ENCODE measurements at regions not wholly inside any gene's neighbourhood (a gene's known extent, or its start where the extent isn't known, plus 50 kb on each side); places are given as distances from the start of the nearest gene placed in this dataset.

DNA sequence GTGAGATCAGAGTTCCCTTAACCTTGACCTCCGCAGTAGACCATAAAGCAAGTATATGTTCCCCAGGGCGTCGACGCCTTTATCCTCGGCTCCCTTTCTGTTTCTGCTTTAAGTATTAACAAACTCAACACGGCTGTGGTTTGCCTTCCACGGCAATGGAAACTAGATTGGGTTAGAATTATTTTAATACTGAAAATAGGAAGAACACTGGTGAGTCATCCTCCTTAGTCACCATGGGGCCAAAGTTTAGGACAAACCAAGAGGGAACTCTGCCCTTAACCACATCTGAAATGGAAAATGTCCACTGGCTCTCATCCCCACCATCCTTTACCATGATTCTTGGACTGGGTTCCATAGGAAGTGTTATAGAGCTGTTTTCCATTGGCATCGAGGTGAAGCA is 386.1 kb downstream of the ACTL7B start:
- Histone ChIP-seq H3K4me1 (ENCODE audit: control insufficient read depth in 4 of 4, insufficient read depth in 4 of 4, low read length in 3 of 4) (no peaks in the 10 kb centered on the region), H3K27me3 (ENCODE audit: control insufficient read depth in 4 of 4, insufficient read depth in 4 of 4, low read length in 3 of 4) (peaks cover 0 to 1% (median 0%) of the 10 kb centered on the region in 4 donors), H3K36me3 (ENCODE audit: control insufficient read depth in 4 of 4, insufficient read depth in 3 of 4, low read depth in 1 of 4, low read length in 3 of 4) (no peaks in the 10 kb centered on the region), H3K9me3 (ENCODE audit: control insufficient read depth in 4 of 4, low read length in 3 of 4) (no peaks in the 10 kb centered on the region), H3K27ac (ENCODE audit: low read depth in 1 of 2, low read length in 2 of 2) (no peak overlapping the region), H3K4me3 (ENCODE audit: low read depth in 1 of 3, low read length in 3 of 3) (no peak overlapping the region), H3K9ac (ENCODE audit: low read depth in 1 of 2, low read length in 2 of 2) (no peak overlapping the region)
- TF ChIP-seq SP1 (IDR thresholded peaks at IDR 0.05) (no peak), TAF1 (conservative IDR thresholded peaks at IDR 0.05) (no peak), FOXA2 (IDR thresholded peaks at IDR 0.05) (no peak), RAD21 (IDR thresholded peaks at IDR 0.05) (no peak), HNF4G (IDR thresholded peaks at IDR 0.05) (no peak), RXRA (IDR thresholded peaks at IDR 0.05) (no peak), YY1 (IDR thresholded peaks at IDR 0.05) (no peak)
- TF ChIP-seq, protein P1, sequence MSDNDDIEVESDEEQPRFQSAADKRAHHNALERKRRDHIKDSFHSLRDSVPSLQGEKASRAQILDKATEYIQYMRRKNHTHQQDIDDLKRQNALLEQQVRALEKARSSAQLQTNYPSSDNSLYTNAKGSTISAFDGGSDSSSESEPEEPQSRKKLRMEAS (IDR thresholded peaks at IDR 0.05) = no peak
- TF ChIP-seq, protein P2, sequence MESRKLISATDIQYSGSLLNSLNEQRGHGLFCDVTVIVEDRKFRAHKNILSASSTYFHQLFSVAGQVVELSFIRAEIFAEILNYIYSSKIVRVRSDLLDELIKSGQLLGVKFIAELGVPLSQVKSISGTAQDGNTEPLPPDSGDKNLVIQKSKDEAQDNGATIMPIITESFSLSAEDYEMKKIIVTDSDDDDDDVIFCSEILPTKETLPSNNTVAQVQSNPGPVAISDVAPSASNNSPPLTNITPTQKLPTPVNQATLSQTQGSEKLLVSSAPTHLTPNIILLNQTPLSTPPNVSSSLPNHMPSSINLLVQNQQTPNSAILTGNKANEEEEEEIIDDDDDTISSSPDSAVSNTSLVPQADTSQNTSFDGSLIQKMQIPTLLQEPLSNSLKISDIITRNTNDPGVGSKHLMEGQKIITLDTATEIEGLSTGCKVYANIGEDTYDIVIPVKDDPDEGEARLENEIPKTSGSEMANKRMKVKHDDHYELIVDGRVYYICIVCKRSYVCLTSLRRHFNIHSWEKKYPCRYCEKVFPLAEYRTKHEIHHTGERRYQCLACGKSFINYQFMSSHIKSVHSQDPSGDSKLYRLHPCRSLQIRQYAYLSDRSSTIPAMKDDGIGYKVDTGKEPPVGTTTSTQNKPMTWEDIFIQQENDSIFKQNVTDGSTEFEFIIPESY (IDR thresholded peaks at IDR 0.05) = no peak
- TF ChIP-seq, protein P3, sequence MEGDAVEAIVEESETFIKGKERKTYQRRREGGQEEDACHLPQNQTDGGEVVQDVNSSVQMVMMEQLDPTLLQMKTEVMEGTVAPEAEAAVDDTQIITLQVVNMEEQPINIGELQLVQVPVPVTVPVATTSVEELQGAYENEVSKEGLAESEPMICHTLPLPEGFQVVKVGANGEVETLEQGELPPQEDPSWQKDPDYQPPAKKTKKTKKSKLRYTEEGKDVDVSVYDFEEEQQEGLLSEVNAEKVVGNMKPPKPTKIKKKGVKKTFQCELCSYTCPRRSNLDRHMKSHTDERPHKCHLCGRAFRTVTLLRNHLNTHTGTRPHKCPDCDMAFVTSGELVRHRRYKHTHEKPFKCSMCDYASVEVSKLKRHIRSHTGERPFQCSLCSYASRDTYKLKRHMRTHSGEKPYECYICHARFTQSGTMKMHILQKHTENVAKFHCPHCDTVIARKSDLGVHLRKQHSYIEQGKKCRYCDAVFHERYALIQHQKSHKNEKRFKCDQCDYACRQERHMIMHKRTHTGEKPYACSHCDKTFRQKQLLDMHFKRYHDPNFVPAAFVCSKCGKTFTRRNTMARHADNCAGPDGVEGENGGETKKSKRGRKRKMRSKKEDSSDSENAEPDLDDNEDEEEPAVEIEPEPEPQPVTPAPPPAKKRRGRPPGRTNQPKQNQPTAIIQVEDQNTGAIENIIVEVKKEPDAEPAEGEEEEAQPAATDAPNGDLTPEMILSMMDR (IDR thresholded peaks at IDR 0.05; ENCODE audit: low read depth, low read length, missing input control) = no peak
- TF ChIP-seq, protein P4, sequence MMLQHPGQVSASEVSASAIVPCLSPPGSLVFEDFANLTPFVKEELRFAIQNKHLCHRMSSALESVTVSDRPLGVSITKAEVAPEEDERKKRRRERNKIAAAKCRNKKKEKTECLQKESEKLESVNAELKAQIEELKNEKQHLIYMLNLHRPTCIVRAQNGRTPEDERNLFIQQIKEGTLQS (IDR thresholded peaks at IDR 0.05) = no peak
- WGBS = 85% methylated on average over 8 of the region's 8 CpGs
- no peak for DNase-seq (ENCODE audit: low spot score)

DNA sequence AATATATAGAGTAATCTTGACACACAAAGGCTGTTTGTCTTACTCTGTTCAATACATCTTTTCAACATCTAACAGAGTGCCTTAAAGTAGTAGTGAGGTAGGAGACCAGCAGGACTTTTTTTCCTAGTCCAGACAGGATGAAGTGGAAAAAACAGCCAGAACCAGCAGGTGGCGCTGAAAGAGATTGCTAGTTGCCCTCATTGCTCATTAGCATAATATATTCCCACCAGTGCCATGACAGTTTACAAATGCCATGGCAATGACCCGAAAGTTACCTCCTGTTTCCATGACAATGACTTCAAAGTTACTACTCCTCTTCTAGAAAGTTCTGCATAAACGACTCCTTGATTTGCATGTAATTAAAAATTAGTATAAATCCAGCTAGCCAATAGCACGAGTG is 387.4 kb downstream of the ACTL7B start:
- TF ChIP-seq RAD21 (IDR thresholded peaks at IDR 0.05) (peak in 1 of 2 donors; percentile 41), GABPA (IDR thresholded peaks at IDR 0.05 in 1 of 2, conservative IDR thresholded peaks at IDR 0.05 in 1 of 2) (no peak)
- DNase-seq (ENCODE audit: low spot score) = peak; percentile 45
- WGBS = 82% methylated on average over 4 of the region's 4 CpGs

DNA sequence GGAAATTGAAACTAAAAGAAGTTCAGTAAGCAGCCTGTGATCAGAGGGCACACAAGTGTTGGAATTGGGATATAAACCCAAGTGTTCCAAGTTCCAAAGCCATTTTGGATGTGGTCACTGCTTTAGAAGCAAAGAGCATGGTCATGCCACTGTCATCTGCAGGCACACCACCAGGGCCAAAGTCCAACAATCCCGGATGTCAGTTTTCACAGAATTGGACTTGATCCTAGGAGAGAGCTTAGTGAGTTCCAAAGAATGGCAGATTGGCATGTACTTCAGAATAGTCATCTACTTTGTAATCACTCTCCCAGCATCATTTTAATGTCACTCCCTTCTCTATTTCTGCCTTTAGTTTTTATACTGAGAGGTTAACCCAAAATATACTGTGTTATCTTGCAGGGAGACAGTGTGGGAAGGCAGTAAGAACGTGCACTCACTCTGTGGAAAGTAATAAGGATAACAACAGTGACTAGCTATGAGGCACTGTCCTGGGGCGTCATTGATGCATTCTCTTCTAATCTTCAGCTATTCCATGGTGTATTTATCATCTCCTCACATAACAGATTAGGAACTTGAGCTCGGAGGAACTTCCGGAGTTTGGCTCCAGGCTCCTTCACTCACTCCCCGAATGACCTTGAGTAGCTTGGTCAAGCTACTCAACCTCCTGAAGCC is 388.0 kb downstream of the ACTL7B start:
- Histone ChIP-seq H3K9ac (ENCODE audit: low read depth in 1 of 2, low read length in 2 of 2) (no peak overlapping the region), H3K4me1 (ENCODE audit: control insufficient read depth in 4 of 4, insufficient read depth in 4 of 4, low read length in 3 of 4) (no peaks in the 10 kb centered on the region), H3K27ac (ENCODE audit: low read depth in 1 of 2, low read length in 2 of 2) (no peak overlapping the region), H3K36me3 (ENCODE audit: control insufficient read depth in 4 of 4, insufficient read depth in 3 of 4, low read depth in 1 of 4, low read length in 3 of 4) (no peaks in the 10 kb centered on the region), H3K4me3 (ENCODE audit: low read depth in 1 of 3, low read length in 3 of 3) (no peak overlapping the region), H3K9me3 (ENCODE audit: control insufficient read depth in 4 of 4, low read length in 3 of 4) (no peaks in the 10 kb centered on the region), H3K27me3 (ENCODE audit: control insufficient read depth in 4 of 4, insufficient read depth in 4 of 4, low read length in 3 of 4) (no peaks in the 10 kb centered on the region)
- no peak for DNase-seq (ENCODE audit: low spot score)
- WGBS = 71% methylated on average over 6 of the region's 6 CpGs
- TF ChIP-seq, protein P1 (IDR thresholded peaks at IDR 0.05) = peak; percentile 60
- TF ChIP-seq, protein P5, sequence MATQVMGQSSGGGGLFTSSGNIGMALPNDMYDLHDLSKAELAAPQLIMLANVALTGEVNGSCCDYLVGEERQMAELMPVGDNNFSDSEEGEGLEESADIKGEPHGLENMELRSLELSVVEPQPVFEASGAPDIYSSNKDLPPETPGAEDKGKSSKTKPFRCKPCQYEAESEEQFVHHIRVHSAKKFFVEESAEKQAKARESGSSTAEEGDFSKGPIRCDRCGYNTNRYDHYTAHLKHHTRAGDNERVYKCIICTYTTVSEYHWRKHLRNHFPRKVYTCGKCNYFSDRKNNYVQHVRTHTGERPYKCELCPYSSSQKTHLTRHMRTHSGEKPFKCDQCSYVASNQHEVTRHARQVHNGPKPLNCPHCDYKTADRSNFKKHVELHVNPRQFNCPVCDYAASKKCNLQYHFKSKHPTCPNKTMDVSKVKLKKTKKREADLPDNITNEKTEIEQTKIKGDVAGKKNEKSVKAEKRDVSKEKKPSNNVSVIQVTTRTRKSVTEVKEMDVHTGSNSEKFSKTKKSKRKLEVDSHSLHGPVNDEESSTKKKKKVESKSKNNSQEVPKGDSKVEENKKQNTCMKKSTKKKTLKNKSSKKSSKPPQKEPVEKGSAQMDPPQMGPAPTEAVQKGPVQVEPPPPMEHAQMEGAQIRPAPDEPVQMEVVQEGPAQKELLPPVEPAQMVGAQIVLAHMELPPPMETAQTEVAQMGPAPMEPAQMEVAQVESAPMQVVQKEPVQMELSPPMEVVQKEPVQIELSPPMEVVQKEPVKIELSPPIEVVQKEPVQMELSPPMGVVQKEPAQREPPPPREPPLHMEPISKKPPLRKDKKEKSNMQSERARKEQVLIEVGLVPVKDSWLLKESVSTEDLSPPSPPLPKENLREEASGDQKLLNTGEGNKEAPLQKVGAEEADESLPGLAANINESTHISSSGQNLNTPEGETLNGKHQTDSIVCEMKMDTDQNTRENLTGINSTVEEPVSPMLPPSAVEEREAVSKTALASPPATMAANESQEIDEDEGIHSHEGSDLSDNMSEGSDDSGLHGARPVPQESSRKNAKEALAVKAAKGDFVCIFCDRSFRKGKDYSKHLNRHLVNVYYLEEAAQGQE (IDR thresholded peaks at IDR 0.05) = no peak
- TF ChIP-seq EGR1 (IDR thresholded peaks at IDR 0.05; ENCODE audit: low read depth in 2 of 2) = no peak
- TF ChIP-seq HNF4A (conservative IDR thresholded peaks at IDR 0.05) = peak; percentile 81 to 86
- peak; percentile 52 for TF ChIP-seq YY1 (IDR thresholded peaks at IDR 0.05)
- no peak for TF ChIP-seq NR2F2 (IDR thresholded peaks at IDR 0.05)
- TF ChIP-seq, protein P4 (IDR thresholded peaks at IDR 0.05) = no peak
- TF ChIP-seq, protein P2 (IDR thresholded peaks at IDR 0.05) = peak; percentile 15
- peak in 1 of 2 donors; percentile 27 for TF ChIP-seq JUND (IDR thresholded peaks at IDR 0.05)

More for the DNA sequence above, 387.4 kb downstream of the ACTL7B start:
- Histone ChIP-seq H3K27ac (ENCODE audit: low read depth in 1 of 2, low read length in 2 of 2) (no peak overlapping the region), H3K4me3 (ENCODE audit: low read depth in 1 of 3, low read length in 3 of 3) (no peak overlapping the region), H3K9ac (ENCODE audit: low read depth in 1 of 2, low read length in 2 of 2) (no peak overlapping the region), H3K27me3 (ENCODE audit: control insufficient read depth in 4 of 4, insufficient read depth in 4 of 4, low read length in 3 of 4) (no peaks in the 10 kb centered on the region), H3K9me3 (ENCODE audit: control insufficient read depth in 4 of 4, low read length in 3 of 4) (no peaks in the 10 kb centered on the region), H3K4me1 (ENCODE audit: control insufficient read depth in 4 of 4, insufficient read depth in 4 of 4, low read length in 3 of 4) (no peaks in the 10 kb centered on the region), H3K36me3 (ENCODE audit: control insufficient read depth in 4 of 4, insufficient read depth in 3 of 4, low read depth in 1 of 4, low read length in 3 of 4) (no peaks in the 10 kb centered on the region)
